GM12864 (cell line): ENCODE measurements at regions not wholly inside any gene's neighbourhood (a gene's known extent, or its start where the extent isn't known, plus 50 kb on each side); places are given as distances from the start of the nearest gene placed in this dataset.

Experiments used
- DNase-seq: peaks from one replicate; pipeline ENCODE4 v3.0.0-alpha.2; 2011; ENCODE audit warnings: low read depth
- H3K4me3 ChIP-seq: 2 replicates; pipeline ENCODE4 v1.5.1; 2011; ENCODE audit warnings: mild to moderate bottlenecking, low read depth, low read length, control low read depth
- TF ChIP-seq, protein P1 (sequence below): IDR thresholded peaks from 2 replicates; pipeline ENCODE4 v1.5.1; 2011; ENCODE audit warnings: low read depth, mild to moderate bottlenecking, moderate library complexity, low read length, control low read depth, inconsistent platforms; ENCODE audit errors: missing control alignments

DNA sequence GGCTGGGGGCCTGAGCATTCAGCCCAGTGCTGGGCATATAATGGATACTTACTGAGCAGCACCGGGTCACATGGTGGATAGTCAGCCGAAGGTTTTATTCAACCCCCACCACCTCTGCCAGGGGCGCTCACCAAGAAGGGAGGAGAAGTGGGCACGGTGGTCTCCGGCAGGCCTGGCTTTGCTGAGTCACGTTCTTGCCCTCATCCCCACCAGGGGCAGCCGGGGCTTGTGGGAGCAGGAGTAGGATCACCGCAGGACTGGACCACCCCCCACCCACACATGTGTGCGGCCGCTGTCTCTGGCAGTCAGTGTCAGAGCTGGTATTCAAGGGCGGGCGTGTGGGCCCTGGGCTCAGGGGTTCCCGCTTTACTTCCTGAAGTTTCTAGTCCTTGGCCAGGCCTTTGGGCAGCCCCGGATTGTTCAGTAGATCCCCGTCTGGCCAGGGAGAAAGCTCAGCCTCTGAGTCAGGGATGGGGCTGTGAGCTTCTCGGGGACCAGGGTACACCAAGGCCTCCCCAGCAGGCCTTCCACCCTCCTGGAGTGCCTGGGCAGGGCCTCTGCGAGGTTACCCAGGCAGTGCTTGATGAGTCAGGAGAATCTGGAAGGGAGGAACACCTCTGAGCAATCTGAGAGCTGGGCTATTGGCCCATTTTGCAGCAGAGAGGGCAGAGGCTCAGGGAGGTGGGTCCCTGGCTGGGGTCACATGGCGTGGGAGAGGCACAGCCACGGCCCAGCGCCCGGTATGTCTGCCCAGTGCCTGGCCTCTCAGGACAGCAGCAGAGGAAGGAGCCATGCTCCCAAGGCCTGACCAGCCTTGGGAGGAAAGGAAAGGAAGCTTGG is 60.6 kb downstream of the RTL6 start:
- no peak overlapping the region for H3K4me3 ChIP-seq
- TF ChIP-seq, protein P1, sequence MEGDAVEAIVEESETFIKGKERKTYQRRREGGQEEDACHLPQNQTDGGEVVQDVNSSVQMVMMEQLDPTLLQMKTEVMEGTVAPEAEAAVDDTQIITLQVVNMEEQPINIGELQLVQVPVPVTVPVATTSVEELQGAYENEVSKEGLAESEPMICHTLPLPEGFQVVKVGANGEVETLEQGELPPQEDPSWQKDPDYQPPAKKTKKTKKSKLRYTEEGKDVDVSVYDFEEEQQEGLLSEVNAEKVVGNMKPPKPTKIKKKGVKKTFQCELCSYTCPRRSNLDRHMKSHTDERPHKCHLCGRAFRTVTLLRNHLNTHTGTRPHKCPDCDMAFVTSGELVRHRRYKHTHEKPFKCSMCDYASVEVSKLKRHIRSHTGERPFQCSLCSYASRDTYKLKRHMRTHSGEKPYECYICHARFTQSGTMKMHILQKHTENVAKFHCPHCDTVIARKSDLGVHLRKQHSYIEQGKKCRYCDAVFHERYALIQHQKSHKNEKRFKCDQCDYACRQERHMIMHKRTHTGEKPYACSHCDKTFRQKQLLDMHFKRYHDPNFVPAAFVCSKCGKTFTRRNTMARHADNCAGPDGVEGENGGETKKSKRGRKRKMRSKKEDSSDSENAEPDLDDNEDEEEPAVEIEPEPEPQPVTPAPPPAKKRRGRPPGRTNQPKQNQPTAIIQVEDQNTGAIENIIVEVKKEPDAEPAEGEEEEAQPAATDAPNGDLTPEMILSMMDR, result no peak
- no peak for DNase-seq

DNA sequence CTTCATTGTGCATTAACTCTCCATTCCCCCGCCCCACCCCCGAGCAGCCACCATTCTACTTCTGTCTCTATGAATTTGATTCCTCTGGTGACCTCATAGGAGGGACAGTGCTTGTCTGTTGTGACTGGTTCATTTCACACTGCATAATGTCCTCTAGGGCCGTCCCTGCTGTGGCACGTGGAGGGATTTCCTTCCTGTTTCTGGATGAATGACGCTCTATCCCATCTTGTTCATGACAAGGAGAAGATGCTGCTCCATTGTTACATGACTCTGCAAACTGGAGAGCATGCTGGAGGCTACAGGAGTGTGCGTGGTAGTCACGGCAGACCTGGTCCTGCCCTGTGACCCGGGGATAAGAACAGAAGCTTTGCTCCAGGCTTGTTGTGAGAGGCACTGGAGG is 61.3 kb downstream of the RTL6 start:
- no peak overlapping the region for H3K4me3 ChIP-seq
- DNase-seq, result no peak
- TF ChIP-seq, protein P1, result no peak

DNA sequence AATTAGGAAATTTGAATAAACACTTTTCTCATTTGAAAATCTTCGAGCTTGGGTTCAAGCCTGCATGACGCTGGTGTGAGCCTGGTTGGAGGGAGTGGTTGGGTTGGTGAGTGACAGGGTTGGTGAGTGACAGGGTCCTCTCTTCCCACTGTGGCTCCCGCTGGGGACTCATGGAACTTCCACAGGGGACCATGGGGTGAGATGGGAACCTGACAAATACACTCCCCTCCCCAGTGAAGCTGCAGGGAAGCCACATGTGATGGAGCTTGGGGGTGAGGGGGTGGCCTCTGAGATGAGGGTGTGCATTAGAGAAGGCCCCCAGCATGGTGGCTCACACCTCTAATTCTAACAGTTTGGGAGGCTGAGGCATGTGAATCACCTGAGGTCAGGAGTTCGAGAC is 66.8 kb downstream of the RTL6 start:
- H3K4me3 ChIP-seq, result no peak overlapping the region
- TF ChIP-seq, protein P1, result no peak
- no peak for DNase-seq

DNA sequence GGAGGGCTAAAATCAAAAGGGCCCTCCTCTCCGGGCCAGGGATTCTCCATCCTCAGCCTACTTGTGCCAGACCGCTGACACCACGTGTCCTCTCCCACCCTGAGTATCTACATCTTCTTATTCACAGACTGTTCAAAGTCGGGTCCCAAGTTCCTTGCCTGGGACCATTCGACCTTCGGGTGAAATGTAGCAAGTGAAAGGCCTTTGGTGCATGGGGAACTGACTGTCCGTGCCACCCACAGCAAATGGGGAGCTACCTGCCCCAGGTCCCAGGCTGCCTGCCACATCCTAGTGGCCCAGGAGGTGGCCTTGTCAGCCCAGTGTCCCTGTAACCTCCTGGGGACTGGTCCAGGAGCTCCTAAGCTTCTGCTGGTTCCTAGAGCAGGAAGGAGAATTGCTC is 67.3 kb downstream of the RTL6 start:
- TF ChIP-seq, protein P1, result no peak
- DNase-seq, result no peak
- H3K4me3 ChIP-seq, result no peak overlapping the region

DNA sequence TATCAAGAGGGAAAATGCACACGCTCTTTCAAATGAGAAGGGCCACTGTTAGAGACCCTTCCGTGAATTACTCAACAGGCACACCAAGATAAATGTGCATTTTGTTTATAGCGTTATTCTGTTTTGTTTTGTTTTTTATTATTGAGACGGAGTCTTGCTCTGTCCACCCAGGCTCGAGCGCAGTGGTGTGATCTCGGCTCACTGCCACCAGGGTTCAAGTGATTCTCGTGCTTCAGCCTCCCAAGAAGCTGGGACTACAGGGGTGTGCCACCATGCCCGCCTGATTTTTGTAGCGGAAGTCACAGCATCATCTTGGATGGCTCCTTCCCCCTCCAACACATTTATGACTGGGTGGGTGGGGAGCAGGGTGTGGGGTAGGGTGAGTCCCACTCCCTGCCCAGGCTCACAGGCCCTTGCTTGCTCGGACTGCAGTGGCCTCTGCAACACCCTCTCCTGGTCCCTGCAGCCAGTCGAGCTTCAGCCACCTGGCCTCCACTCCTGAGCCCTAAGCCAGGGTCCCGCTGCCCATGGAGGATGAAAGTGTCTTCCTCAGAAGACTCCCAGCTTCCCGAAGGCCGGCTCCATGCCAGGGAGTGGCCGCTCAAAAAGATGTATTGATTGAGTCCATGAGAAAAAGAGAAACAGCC is 68.0 kb downstream of the RTL6 start:
- no peak for DNase-seq
- TF ChIP-seq, protein P1, result no peak
- H3K4me3 ChIP-seq, result no peak overlapping the region

DNA sequence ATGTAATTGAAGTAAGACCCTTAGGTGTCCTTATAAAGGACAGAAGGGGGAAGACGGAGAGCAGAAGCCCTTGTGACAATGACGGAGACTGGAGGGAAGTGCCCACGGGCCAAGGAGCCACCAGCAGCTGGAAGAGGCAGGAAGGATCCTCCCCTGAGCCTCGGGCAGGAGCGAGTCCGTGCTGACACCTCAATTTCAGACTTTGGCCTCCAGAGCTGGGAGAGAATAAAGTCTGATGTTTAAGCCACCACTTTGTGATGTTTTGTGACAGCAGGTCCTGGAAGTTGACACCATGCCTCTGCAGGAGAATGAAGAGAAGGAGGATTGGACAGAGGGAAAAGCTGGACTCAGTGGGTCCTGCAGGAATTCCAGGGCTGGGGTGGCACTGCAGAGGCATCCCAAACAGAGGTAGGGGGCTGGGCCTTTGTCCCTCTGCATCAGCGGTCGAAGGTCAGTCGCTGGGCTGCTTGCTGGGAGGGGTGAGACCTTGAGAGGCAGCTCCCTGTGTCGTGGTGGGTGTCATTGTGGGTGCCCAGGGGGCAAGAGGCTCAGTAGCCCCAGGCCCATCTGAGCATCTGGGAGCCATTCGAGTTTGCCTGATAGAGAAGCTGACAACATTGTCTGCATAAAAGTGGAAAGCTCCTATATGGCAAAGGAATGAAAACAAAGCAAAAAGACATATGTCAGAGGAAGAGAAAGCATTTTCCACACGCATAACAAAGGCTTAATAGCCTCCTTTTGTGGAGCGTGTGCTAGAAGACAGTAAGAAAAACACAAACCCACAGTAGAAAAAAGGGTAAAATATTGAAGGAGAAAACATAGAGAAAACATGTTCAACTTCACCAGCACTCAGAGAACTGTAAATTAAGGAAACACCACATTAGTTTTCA is 68.8 kb downstream of the RTL6 start:
- H3K4me3 ChIP-seq, result no peak overlapping the region
- DNase-seq, result no peak
- TF ChIP-seq, protein P1, result no peak
